GM21723 (cell line): ENCODE measurements at regions not wholly inside any gene's neighbourhood (a gene's known extent, or its start where the extent isn't known, plus 50 kb on each side); places are given as distances from the start of the nearest gene placed in this dataset.

Experiments used
- ATAC-seq: cut with Tn5 transposase; IDR thresholded peaks from one replicate; pipeline ENCODE4 v1.9.1; 2021; ENCODE audit warnings: mild to moderate bottlenecking, moderate library complexity; ENCODE audit not compliant: unreplicated experiment

DNA sequence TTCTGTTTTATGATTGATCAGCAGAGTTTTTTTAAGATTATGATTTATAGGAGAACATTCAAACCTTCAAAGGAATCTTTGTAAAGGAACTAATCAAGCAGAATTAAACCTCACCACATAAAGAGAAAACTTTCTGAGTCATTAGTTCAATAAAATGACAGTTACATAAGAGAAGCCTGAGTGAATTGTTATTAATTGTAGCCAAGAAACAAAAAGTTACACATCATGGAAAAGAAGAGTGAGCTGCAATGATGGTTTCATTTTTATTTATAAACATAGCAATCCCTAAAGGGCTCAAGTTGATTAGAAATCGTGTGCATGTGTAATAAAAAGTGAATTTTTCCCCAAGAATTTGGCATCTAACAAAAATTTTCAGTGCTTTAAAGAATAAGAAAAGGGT, 731.4 kb downstream of the LTN1 start:
- no peak for ATAC-seq

DNA sequence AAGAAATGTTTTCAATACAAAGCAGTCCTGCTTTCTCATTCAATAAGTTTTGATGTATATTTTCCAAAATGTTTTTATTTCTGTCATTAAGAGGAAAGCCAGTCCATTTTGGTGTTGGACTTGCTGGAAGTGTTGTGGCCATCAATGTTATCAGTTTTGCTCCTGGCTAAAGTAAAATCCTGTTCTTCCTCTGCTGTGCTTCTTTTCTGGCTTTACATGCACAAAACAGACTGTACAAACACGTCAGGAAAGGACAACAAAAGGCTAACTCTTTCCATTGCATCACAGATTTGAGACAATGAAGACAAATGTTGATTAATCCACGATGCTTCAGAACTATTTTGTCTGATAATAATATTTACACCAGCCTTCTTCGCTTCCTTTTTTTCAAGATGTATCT, 735.4 kb downstream of the LTN1 start:
- ATAC-seq, result no peak

GRCh38 chr21:28256837-28257236, 735.8 kb downstream of the LTN1 start:
- ATAC-seq, result no peak

- ATAC-seq, result no peak
Observed at GRCh38 chr21:28256420-28256831, 736.3 kb downstream of the LTN1 start.

DNA sequence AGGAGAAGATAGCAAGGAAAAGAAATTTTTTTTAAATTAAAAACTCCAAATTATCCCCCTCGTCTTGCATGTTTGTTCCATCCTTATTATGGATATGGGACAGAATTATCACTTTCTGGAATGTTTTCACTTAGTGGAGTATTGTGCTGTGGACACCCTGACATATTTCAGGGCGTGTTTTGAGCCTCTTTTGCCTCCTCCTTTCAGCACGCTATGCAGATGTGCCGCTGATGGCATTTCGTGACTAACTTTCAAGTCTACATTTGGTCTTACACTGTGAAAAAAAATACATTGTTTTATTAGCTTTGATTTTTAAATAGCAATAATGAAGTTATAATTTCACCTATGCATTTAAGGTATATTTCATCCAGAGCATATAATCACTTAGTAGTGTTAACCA, 738.7 kb downstream of the LTN1 start:
- no peak for ATAC-seq

DNA sequence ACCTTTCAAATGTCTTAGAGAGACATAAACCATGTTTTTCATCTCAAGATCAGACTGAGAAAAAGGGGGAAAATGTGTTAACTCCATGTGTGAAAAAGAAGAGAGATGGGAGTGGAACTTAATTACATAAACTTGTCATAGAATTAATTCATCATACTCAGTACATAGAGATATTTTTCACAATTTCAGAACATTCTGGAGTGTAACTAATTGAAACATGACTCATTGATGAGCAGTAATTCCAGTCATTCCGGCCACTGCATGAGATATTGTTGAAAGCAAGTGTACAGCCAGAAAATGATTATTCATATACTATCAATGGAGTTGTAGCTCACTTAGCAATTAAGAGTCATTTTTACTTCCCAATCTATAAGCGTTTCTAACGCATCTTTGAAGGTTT, 739.3 kb downstream of the LTN1 start:
- ATAC-seq, result no peak

DNA sequence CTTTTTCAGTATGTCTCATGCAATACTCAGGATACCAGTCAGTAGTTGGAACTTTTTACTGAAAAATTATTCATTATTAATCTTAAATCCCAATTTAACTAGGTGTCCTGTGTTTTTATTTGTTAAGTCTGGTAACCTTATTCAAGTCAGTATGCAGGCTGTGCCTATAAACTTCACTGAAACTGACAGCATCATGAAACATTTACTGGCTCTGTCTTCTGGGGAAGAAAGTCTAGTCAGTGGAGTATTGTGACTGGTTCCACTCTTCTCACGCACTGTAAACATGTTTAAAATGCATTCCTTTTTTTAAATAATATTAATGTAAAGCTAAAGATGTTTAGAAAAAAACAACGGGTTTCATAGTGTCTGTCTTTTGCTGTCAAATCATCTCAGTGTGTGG, 739.7 kb downstream of the LTN1 start:
- ATAC-seq, result no peak

DNA sequence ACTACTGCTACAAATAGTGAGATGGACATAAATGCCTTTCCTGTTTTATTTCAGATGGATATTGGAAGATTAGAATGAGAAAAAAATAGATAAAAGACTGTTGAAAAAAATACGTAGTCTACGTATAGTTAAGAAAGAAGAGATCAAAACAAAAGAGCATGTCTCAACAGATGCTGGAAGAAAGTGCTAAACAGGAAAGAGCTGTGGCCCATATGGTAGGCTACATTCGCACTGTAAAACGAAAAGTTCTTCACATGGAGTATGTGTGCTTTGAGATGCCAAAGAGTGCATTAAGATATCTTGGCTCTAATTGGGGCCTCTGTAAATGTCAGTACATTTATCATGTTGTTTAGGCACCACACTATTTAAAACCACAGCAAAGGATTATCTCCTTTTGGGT, 741.7 kb downstream of the LTN1 start:
- ATAC-seq, result no peak

GRCh38 chr21:28247454-28248020, 745.1 kb downstream of the LTN1 start:
- ATAC-seq, result no peak

GRCh38 chr21:28240586-28240985, 752.1 kb downstream of the LTN1 start:
- no peak for ATAC-seq

DNA sequence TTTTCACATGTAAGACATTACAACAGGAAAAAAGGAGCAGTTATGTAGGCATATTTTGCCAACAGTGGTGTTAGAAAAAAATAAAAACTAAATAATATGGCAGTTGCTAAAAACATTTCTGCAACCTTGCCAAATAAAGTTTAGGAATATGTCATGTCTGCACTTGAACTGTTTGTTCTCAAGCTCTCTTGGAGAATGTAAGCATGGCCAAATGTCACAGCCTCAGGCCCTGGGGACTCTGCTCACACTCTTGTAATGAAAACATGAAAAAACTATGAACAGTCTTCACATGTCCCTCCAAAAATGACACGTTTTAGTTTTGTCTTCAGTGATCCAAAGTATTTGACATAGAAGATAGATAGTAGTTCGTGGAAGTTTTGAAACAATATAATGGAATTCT, 753.3 kb downstream of the LTN1 start:
- no peak for ATAC-seq

DNA sequence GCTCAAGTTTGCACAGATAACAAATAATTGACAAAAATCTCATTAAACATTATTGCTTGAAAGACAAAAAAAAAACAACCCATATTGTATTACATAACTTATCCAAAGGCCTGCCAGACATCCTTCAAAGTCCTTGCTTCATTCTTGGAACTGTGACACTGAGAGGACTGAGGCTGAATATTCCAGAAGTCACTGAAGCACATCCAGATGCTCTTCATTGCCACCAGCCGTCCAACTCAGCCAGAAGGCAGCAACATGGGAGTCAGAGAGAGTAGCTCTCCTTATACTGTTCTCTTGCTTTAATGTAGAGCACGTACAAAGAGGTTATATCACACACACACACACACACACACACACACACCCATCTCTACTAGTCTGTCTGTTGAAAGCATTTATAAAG, 755.0 kb downstream of the LTN1 start:
- ATAC-seq, result no peak

- no peak for ATAC-seq
Observed at GRCh38 chr21:28235169-28235895, 757.3 kb downstream of the LTN1 start.

DNA sequence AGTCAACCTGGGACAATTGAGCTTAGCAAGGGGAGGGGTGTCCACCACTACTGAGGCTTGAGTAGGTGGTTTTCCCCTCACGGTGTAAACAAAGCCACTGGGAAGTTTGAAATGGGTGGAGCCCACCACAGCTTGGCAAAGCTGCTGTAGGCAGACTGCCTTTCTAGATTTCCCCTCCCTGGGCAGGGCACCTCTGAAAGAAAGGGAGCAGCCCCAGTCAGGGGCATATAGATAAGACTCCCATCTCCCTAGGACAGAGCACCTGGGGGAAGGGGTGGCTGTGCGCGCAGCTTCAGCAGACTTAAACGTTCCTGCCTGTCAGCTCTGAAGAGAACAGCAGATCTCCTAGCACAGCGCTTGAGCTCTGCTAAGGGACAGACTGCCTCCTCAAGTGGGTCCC, 758.4 kb downstream of the LTN1 start:
- no peak for ATAC-seq

GRCh38 chr21:28233536-28234220, 759.0 kb downstream of the LTN1 start:
- ATAC-seq, result no peak

DNA sequence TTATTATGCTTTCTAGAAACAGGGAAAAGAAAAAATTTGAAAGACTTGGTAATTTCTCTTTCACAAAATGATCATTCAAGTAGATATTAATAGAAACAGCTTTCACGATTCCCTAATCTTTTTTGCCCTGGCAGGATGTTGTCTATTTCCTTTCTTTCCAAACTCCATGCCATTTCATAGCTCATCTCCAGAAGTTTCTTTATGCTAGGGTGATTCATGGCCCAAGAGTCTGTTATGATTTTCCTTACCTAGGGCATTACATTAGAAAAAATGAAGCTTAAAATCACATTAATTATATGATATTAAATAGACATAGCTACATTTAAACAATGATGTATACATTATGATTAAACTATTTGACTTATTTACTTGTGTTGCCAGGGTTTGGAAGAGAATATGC, 762.1 kb downstream of the LTN1 start:
- no peak for ATAC-seq

GRCh38 chr21:28229814-28230213, 762.9 kb downstream of the LTN1 start:
- ATAC-seq, result no peak

GRCh38 chr21:28228636-28228995, 764.1 kb downstream of the LTN1 start:
- ATAC-seq, result no peak

DNA sequence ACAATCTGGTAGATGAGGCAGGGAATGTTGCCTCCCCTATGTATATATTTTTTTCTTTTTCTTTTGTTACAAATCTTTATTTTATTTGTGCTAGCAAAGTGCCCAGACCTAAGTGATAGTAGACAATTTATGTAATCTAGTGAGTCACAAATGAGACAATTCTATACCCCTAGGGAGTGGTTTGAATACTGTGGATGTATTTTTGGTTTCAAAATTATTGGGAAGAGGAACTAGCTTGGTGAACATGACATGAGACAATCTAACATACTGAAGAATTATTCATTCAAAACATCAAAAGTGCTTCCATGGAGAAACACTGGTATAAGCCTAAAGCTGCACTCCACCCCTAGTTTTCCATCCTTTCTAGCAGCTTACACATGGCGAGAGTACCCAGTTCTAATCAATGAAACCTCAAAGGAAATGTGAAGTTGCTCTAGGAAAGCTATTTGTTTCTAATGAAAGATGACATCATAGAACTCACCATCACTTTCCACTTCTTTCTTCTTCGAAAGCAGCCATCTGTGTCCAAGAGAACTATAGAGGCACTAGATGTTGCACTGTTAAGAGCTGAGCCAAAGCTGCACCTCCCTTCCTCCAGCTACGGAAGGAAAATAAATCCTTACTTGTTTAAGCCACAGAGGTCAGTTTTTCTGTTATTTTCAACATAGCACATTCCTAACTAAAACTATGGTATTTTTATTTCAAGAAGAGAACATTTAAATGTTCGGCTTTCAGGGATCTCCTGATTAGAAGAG, 764.6 kb downstream of the LTN1 start:
- ATAC-seq, result no peak

- no peak for ATAC-seq
Observed at GRCh38 chr21:28226563-28226962, 766.1 kb downstream of the LTN1 start.

DNA sequence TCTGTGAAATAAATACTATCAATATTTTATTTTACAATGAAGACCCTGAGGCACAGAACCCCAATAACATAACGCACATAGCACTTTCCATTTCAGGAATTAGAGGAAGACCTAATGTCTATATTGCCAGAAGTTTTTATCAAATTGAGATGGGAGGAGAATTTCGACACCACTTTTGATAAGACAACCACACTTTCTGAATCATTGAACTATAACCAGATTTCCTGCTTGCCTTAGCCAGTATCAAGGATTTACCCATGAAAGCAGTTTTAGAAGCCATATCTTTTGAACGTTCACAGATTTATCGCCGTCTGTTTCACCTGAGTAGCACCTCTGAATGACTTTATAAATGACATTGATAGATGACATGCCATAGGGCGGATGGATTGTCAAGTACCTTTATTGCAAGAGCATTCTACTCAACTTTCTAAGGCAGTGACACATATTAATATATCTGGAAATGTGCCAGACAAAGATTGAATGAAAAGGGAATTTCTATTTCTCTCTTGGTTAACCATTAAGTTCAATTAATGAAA, 768.4 kb downstream of the LTN1 start:
- ATAC-seq, result no peak
